K562 (cell line): ENCODE measurements at regions not wholly inside any gene's neighbourhood (a gene's known extent, or its start where the extent isn't known, plus 50 kb on each side); places are given as distances from the start of the nearest gene placed in this dataset.

ENCODE experiments used
- ARID2 ChIP-seq: fragments of 450-650 bp; IDR thresholded peaks from 2 replicates; pipeline ENCODE4 v1.6.1; 2017; ENCODE audit warnings: antibody characterized with exemption, mild to moderate bottlenecking
- CREB1 ChIP-seq, 2 experiments: sonication (generic) in 1 of 2; formaldehyde crosslinking in 1 of 2; IDR thresholded peaks; 2 replicates each; pipeline versions ENCODE4 v1.6.1 to v1.8.0; 2012 to 2022; ENCODE audit warnings: inconsistent platforms in 1 of 2, mild to moderate bottlenecking in 1 of 2, missing genetic modification reagents in 1 of 2, moderate library complexity in 1 of 2
- ILK ChIP-seq: fragments of 450-650 bp; IDR thresholded peaks from 2 replicates; pipeline ENCODE4 v1.6.1; 2016; ENCODE audit warnings: missing genetic modification characterization, low read depth, mild to moderate bottlenecking, missing compliant biosample characterization, moderate library complexity, borderline replicate concordance
- NR4A1 ChIP-seq, 2 experiments: fragments of 250-450 bp in 1 of 2; fragments of 450-650 bp in 1 of 2; sonication (Bioruptor Pico) in 1 of 2; IDR thresholded peaks; 2 replicates each; pipeline versions ENCODE4 v1.4.0 to v1.6.1; 2016 to 2020; ENCODE audit warnings: mild to moderate bottlenecking in 2 of 2, missing compliant biosample characterization in 1 of 2, missing genetic modification characterization in 1 of 2, moderate library complexity in 1 of 2
- TCFL5 ChIP-seq: fragments of 250-450 bp; sonication (Bioruptor Pico); conservative IDR thresholded peaks from 2 replicates; pipeline ENCODE4 v1.6.1; 2021; ENCODE audit warnings: mild to moderate bottlenecking, moderate library complexity, matching md5 sums
- ZFP1 ChIP-seq: fragments of 450-650 bp; formaldehyde crosslinking; IDR thresholded peaks from 2 replicates; pipeline ENCODE4 v1.4.0; 2020; ENCODE audit warnings: mild to moderate bottlenecking, mixed read lengths
- TF ChIP-seq, protein P1 (sequence below): sonication (generic); formaldehyde crosslinking; IDR thresholded peaks from 2 replicates; pipeline ENCODE4 v1.8.0; 2022; ENCODE audit warnings: missing genetic modification reagents, mild to moderate bottlenecking, moderate library complexity, borderline replicate concordance
- TF ChIP-seq, protein P2 (sequence below): fragments of 450-650 bp; IDR thresholded peaks from 2 replicates; pipeline ENCODE4 v1.6.1; 2017; ENCODE audit warnings: antibody characterized with exemption, mild to moderate bottlenecking
- TF ChIP-seq, protein P3 (sequence below): fragments of 450-650 bp; conservative IDR thresholded peaks from 2 replicates; pipeline ENCODE4 v1.6.1; 2016; ENCODE audit warnings: missing genetic modification characterization, low read depth, mild to moderate bottlenecking, missing compliant biosample characterization, moderate library complexity
- TF ChIP-seq, protein P4 (sequence below): fragments of 450-650 bp; IDR thresholded peaks from 2 replicates; pipeline ENCODE4 v1.6.1; 2016
- TF ChIP-seq, protein P5 (sequence below): fragments of 250-450 bp; sonication (Bioruptor Pico); IDR thresholded peaks from 2 replicates; pipeline ENCODE4 v1.8.0; 2022; ENCODE audit warnings: moderate library complexity, mild to moderate bottlenecking, inconsistent platforms
- TF ChIP-seq, protein P6 (sequence below): fragments of 250-450 bp; sonication (Bioruptor Pico); IDR thresholded peaks from 2 replicates; pipeline ENCODE4 v1.4.0; 2020
- TF ChIP-seq, protein P7 (sequence below): fragments of 450-650 bp; conservative IDR thresholded peaks from 2 replicates; pipeline ENCODE4 v1.6.1; 2016; ENCODE audit warnings: missing genetic modification characterization, low read depth, mild to moderate bottlenecking, control low read depth, missing compliant biosample characterization

DNA sequence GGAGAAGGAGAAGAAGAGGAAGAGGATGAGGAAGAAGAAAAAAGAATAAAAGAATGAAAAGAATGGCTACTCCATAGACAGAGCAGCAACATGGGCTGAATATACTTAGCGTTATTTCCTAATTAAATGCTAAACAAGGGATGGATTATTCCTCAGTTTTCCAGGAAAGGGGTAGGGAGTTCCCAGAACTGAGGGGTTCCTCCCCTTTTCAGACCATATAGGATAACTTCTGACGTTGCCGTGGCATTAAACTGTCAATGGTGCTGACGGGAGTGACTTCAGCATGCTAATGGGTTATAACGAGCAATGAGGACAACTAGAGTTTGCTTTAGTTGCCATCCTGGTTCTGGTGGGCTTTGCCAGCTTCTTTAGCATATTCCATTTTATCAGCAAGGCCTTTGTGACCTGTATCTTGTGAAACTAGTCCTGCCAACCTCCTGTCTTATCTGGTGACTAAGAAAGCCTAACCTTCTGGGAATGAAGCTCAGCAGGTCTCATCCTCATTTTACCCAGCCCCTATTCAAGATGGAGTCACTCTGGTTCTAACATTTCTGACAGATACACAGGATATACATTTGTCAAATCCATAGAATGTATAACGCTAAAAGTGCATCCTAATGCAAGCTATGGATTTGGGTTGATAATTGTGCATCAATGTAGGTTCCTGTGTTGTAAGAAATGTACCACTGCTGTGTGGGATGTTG is 152.3 kb downstream of the MAIP1 start (continued):
- TF ChIP-seq CREB1 (IDR thresholded peaks at IDR 0.05): no peak
- no peak for TF ChIP-seq CREB1 (CRISPR knock-in tag; IDR thresholded peaks at IDR 0.05)
- TF ChIP-seq ZFP1 (CRISPR knock-in tag): no peak
- no peak for TF ChIP-seq TCFL5 (CRISPR knock-in tag)
- TF ChIP-seq, protein P1, sequence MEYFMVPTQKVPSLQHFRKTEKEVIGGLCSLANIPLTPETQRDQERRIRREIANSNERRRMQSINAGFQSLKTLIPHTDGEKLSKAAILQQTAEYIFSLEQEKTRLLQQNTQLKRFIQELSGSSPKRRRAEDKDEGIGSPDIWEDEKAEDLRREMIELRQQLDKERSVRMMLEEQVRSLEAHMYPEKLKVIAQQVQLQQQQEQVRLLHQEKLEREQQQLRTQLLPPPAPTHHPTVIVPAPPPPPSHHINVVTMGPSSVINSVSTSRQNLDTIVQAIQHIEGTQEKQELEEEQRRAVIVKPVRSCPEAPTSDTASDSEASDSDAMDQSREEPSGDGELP (CRISPR knock-in tag): no peak
- TF ChIP-seq ARID2: no peak
- peak; percentile 16; the same call in 1 of the 2 replicates for TF ChIP-seq ILK (tag)
- TF ChIP-seq, protein P2, sequence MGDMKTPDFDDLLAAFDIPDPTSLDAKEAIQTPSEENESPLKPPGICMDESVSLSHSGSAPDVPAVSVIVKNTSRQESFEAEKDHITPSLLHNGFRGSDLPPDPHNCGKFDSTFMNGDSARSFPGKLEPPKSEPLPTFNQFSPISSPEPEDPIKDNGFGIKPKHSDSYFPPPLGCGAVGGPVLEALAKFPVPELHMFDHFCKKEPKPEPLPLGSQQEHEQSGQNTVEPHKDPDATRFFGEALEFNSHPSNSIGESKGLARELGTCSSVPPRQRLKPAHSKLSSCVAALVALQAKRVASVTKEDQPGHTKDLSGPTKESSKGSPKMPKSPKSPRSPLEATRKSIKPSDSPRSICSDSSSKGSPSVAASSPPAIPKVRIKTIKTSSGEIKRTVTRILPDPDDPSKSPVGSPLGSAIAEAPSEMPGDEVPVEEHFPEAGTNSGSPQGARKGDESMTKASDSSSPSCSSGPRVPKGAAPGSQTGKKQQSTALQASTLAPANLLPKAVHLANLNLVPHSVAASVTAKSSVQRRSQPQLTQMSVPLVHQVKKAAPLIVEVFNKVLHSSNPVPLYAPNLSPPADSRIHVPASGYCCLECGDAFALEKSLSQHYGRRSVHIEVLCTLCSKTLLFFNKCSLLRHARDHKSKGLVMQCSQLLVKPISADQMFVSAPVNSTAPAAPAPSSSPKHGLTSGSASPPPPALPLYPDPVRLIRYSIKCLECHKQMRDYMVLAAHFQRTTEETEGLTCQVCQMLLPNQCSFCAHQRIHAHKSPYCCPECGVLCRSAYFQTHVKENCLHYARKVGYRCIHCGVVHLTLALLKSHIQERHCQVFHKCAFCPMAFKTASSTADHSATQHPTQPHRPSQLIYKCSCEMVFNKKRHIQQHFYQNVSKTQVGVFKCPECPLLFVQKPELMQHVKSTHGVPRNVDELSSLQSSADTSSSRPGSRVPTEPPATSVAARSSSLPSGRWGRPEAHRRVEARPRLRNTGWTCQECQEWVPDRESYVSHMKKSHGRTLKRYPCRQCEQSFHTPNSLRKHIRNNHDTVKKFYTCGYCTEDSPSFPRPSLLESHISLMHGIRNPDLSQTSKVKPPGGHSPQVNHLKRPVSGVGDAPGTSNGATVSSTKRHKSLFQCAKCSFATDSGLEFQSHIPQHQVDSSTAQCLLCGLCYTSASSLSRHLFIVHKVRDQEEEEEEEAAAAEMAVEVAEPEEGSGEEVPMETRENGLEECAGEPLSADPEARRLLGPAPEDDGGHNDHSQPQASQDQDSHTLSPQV: peak; percentile 73; the same call in 1 of the 2 replicates
- TF ChIP-seq, protein P3, sequence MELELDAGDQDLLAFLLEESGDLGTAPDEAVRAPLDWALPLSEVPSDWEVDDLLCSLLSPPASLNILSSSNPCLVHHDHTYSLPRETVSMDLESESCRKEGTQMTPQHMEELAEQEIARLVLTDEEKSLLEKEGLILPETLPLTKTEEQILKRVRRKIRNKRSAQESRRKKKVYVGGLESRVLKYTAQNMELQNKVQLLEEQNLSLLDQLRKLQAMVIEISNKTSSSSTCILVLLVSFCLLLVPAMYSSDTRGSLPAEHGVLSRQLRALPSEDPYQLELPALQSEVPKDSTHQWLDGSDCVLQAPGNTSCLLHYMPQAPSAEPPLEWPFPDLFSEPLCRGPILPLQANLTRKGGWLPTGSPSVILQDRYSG (tag): peak; percentile 79
- TF ChIP-seq, protein P4, sequence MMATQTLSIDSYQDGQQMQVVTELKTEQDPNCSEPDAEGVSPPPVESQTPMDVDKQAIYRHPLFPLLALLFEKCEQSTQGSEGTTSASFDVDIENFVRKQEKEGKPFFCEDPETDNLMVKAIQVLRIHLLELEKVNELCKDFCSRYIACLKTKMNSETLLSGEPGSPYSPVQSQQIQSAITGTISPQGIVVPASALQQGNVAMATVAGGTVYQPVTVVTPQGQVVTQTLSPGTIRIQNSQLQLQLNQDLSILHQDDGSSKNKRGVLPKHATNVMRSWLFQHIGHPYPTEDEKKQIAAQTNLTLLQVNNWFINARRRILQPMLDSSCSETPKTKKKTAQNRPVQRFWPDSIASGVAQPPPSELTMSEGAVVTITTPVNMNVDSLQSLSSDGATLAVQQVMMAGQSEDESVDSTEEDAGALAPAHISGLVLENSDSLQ: peak; percentile 21; the same call in 1 of the 2 replicates
- TF ChIP-seq, protein P5, sequence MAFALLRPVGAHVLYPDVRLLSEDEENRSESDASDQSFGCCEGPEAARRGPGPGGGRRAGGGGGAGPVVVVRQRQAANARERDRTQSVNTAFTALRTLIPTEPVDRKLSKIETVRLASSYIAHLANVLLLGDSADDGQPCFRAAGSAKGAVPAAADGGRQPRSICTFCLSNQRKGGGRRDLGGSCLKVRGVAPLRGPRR (CRISPR knock-in tag): no peak
- TF ChIP-seq, protein P6, sequence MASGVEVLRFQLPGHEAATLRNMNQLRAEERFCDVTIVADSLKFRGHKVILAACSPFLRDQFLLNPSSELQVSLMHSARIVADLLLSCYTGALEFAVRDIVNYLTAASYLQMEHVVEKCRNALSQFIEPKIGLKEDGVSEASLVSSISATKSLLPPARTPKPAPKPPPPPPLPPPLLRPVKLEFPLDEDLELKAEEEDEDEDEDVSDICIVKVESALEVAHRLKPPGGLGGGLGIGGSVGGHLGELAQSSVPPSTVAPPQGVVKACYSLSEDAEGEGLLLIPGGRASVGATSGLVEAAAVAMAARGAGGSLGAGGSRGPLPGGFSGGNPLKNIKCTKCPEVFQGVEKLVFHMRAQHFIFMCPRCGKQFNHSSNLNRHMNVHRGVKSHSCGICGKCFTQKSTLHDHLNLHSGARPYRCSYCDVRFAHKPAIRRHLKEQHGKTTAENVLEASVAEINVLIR (CRISPR knock-in tag): no peak
- TF ChIP-seq NR4A1 (CRISPR knock-in tag; IDR thresholded peaks at IDR 0.05): no peak
- TF ChIP-seq NR4A1 (tag; IDR thresholded peaks at IDR 0.05): peak; percentile 86
- TF ChIP-seq, protein P7, sequence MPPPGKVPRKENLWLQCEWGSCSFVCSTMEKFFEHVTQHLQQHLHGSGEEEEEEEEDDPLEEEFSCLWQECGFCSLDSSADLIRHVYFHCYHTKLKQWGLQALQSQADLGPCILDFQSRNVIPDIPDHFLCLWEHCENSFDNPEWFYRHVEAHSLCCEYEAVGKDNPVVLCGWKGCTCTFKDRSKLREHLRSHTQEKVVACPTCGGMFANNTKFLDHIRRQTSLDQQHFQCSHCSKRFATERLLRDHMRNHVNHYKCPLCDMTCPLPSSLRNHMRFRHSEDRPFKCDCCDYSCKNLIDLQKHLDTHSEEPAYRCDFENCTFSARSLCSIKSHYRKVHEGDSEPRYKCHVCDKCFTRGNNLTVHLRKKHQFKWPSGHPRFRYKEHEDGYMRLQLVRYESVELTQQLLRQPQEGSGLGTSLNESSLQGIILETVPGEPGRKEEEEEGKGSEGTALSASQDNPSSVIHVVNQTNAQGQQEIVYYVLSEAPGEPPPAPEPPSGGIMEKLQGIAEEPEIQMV (tag): 0 out of 2 replicates have a peak, but pooled peaks have one; percentile 21
